Effector memory CD8-positive, alpha-beta T cell (primary cell): ENCODE measurements at regions not wholly inside any gene's neighbourhood (a gene's known extent, or its start where the extent isn't known, plus 50 kb on each side); places are given as distances from the start of the nearest gene placed in this dataset.

ENCODE experiments used
- ATAC-seq: fragments of 150-1000 bp; cut with Tn5 transposase; replicated peaks from 2 replicates; pipeline ENCODE4 v1.10.0; 2021; ENCODE audit warnings: mild to moderate bottlenecking, moderate library complexity
- DNase-seq, 3 experiments: peaks; one replicate each; pipeline ENCODE4 v3.0.0; 2021
- H3K27ac Mint-ChIP-seq, 2 donors: one replicate each; pipeline ENCODE4 v1.8.0; 2022; ENCODE audit warnings: mild to moderate bottlenecking in 2 of 2, mixed read lengths in 2 of 2, moderate library complexity in 2 of 2
- H3K27me3 Mint-ChIP-seq, 2 donors: one replicate each; pipeline ENCODE4 v1.8.0; 2022; ENCODE audit warnings: mixed read lengths in 2 of 2
- H3K36me3 Mint-ChIP-seq: one replicate; pipeline ENCODE4 v1.8.0; 2022; ENCODE audit warnings: mild to moderate bottlenecking, moderate library complexity, mixed read lengths; ENCODE audit not compliant: insufficient read depth
- H3K4me1 Mint-ChIP-seq, 2 donors: one replicate each; pipeline ENCODE4 v1.8.0; 2022; ENCODE audit warnings: low read depth in 2 of 2, mixed read lengths in 2 of 2
- H3K4me3 Mint-ChIP-seq, 2 donors: one replicate each; pipeline ENCODE4 v1.8.0; 2022; ENCODE audit warnings: mild to moderate bottlenecking in 2 of 2, mixed read lengths in 2 of 2, moderate library complexity in 2 of 2
- H3K9me3 Mint-ChIP-seq, 2 donors: one replicate each; pipeline ENCODE4 v1.8.0; 2022; ENCODE audit warnings: mixed read lengths in 2 of 2

DNA sequence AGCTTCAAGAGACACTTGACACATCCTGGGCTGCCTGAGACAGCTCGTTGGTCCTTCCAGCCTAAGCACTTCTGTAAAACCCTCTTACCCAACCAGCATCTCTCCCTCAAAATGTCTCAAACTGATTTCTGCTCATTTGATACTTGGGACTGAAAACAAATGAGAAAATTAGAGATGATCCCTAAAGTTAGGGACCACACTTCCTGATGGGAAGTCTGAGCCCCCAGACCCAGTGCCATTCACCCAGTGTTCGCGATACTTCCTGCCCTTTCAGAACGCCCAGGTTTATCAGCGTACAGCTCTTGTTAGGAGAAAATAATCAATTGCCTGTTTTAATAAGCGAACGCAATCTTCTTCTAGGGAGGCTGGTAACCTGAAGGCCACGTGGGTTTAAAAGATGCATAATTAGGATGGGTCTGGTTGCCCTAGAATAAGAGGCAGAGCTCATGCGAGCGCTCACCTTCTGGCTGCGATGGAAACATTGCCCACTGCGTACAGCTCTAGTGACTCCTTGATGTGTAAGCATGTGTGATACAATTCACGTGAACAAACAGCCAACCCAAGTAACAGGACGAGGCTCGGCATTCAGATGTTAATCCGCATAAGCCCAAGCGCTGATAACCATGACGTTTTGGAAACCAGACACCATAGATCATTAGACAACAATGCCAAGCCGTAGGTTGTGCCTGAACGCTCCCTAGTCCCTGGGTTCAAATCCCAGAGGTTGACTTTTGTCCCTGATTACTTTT lies 213.1 kb downstream of the FOXL1 start:
- DNase-seq (no peak), ATAC-seq (no peak)
- H3K9me3 Mint-ChIP-seq: no peaks in the 10 kb centered on the region
- H3K4me1 Mint-ChIP-seq: no peaks in the 10 kb centered on the region
- H3K36me3 Mint-ChIP-seq: no peaks in the 10 kb centered on the region
- peaks cover 17 to 26% of the 10 kb centered on the region in 2 donors for H3K27me3 Mint-ChIP-seq
- H3K4me3 Mint-ChIP-seq: no peak overlapping the region
- H3K27ac Mint-ChIP-seq: no peak overlapping the region

DNA sequence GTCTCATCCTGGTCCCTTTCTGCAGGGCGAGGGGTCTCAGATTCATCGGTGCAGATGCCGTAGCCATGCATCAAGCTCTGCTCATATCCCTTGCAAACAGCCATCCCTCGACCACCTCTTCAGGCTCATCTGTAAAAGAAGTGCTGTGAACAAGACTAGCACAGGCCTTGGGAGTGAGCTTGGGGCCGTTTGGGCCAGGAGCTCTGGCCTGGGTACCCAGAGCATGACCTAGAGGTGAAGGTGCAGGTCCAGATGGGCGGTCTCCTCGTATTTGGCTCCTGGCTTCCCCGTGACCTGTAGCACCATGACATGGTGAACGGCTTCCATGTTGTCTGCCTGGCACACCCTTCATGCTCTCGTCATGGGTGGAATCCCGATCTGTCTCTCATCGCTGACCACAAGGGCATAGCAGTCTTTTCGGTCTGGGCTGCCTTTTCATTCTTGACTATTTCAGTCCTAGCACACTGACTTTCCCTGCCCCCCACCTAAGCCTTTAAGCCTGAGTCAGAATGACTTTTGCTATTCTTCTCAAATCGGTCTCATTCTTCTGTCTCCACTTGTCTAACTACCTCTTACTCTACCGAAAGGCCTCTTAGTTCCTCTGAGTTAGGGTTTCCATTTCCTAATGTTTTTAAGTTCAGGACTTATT lies 216.0 kb downstream of the FOXL1 start:
- Mint-ChIP-seq H3K27ac (no peak overlapping the region), H3K9me3 (no peaks in the 10 kb centered on the region), H3K4me1 (no peaks in the 10 kb centered on the region), H3K36me3 (no peaks in the 10 kb centered on the region), H3K27me3 (peaks cover 29 to 32% of the 10 kb centered on the region in 2 donors), H3K4me3 (no peak overlapping the region)
- DNase-seq (no peak), ATAC-seq (no peak)

DNA sequence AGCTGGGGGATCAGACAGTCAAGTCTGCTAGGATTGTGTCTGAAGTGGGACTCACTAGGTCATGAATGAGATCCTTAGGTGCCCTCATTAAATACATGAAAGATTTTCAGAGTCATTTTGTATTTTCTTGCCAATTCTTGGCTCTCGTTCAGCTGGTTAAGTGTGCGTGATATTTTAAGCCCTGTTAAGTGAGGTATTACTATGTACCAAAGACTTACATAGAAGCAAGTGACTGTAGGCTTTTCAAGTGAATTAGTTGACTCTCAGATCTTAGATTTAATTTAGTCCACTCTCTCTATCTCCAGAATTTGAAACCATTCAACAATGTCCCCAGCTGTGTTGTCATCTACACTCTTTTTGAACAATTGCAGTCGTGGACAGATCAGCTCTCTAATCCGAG lies 219.4 kb downstream of the FOXL1 start:
- no peaks in the 10 kb centered on the region for H3K4me1 Mint-ChIP-seq
- H3K27ac Mint-ChIP-seq: no peak overlapping the region
- DNase-seq: no peak
- peaks cover 24 to 31% of the 10 kb centered on the region in 2 donors for H3K27me3 Mint-ChIP-seq
- no peak for ATAC-seq
- no peak overlapping the region for H3K4me3 Mint-ChIP-seq
- H3K9me3 Mint-ChIP-seq: no peaks in the 10 kb centered on the region
- no peaks in the 10 kb centered on the region for H3K36me3 Mint-ChIP-seq

DNA sequence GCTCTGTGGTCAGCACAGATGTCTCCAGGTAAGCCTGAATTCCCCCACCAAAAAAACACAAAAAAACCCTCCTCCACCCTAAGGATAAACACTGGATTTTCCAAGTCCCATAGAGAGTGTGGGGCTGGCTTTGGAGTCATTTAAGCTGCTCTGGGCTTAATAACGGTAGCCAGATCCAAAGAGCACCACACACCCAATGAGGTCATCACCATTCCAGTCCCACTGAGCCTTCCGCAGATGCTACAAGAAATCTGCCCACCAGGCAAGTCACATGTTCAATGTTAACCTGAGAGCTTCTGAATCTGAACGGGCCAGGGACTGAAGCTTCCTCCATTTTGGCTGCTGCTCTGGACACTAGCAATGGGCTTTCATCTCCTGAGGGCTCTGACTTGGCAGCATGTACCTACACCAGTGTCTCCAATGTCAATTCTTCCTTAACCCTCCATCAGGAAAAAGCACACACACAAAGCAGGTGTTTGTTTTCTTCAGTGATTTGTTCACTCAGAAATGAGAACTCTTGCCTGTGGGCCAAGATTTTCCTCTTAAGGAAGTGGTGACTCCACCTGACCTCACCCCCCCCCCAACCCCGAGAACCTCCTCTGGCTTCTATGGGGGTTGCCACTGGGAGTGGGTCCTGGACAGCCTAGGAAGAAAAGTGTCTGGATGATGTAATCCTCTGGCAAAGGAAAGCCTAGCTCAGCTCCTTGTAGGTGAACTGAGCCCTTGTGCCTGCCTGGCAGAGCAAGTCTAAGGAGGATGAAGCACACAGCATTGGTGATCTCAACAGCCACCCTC lies 220.1 kb downstream of the FOXL1 start:
- no peaks in the 10 kb centered on the region for H3K36me3 Mint-ChIP-seq
- no peaks in the 10 kb centered on the region for H3K9me3 Mint-ChIP-seq
- H3K27ac Mint-ChIP-seq: no peak overlapping the region
- ATAC-seq: no peak
- peaks cover 24 to 31% of the 10 kb centered on the region in 2 donors for H3K27me3 Mint-ChIP-seq
- H3K4me3 Mint-ChIP-seq: no peak overlapping the region
- no peaks in the 10 kb centered on the region for H3K4me1 Mint-ChIP-seq
- no peak for DNase-seq

DNA sequence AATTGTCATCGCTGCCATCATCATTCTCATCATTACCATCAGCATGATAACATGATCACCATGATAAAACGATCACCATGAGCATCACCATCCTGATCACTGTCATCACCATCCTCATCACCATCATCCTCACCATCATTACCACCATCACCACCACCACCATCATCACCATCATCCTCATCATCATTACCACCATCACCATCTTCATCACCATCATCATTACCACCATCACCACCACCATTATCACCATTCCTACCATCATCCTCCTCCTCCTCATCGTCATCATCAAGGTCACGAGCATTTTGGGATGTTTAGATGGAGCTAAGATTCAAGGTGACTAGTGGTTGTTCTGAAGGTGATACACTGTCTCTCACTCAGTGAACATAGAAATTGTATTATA lies 221.0 kb downstream of the FOXL1 start:
- Mint-ChIP-seq H3K36me3 (no peaks in the 10 kb centered on the region), H3K27me3 (peaks cover 30 to 33% of the 10 kb centered on the region in 2 donors), H3K4me1 (no peaks in the 10 kb centered on the region), H3K9me3 (no peaks in the 10 kb centered on the region), H3K27ac (no peak overlapping the region), H3K4me3 (no peak overlapping the region)
- ATAC-seq (no peak), DNase-seq (no peak)

DNA sequence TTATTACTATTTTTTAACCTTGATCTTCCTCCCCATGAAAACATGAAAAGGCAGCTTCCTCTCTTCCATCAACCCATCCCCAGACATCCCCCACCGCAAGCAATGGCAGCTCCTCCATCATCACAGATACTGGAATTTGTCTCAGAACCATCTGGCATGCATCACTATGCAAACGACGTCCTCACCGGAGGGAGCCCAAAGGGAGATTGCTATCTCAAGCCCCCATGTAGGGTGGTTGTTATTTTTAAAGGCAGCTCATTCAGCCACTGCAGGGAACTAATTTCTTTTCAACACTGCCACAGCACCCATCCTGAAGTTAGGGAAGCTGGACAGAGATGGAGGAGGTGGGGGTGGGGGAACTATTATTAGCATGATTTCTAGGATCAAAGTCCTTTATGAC lies 222.5 kb downstream of the FOXL1 start:
- Mint-ChIP-seq H3K4me3 (no peak overlapping the region), H3K9me3 (no peaks in the 10 kb centered on the region), H3K4me1 (no peaks in the 10 kb centered on the region), H3K36me3 (no peaks in the 10 kb centered on the region), H3K27me3 (peaks cover 34 to 37% of the 10 kb centered on the region in 2 donors), H3K27ac (no peak overlapping the region)
- no peak for ATAC-seq
- DNase-seq: no peak

DNA sequence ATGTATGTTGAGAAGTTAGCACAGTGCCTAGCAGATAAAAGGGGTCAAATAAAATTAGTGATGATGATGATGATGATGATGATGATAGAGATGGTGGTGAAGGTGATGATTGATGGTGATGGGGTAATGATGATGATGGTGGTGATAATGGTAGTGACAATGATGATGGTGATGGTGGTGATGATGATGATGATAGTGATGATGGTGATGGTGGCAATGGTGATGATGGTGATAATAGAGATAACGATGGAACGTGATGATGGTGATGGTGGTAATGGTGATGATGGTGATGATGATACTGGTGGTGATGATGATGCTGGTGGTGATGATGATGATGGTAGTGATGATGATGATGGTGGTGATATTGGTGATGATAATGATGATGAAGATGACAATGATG lies 223.7 kb downstream of the FOXL1 start:
- Mint-ChIP-seq H3K27ac (no peak overlapping the region), H3K9me3 (no peaks in the 10 kb centered on the region), H3K4me3 (no peak overlapping the region), H3K27me3 (peaks cover 42 to 43% of the 10 kb centered on the region in 2 donors), H3K4me1 (no peaks in the 10 kb centered on the region), H3K36me3 (no peaks in the 10 kb centered on the region)
- ATAC-seq (no peak), DNase-seq (no peak)

DNA sequence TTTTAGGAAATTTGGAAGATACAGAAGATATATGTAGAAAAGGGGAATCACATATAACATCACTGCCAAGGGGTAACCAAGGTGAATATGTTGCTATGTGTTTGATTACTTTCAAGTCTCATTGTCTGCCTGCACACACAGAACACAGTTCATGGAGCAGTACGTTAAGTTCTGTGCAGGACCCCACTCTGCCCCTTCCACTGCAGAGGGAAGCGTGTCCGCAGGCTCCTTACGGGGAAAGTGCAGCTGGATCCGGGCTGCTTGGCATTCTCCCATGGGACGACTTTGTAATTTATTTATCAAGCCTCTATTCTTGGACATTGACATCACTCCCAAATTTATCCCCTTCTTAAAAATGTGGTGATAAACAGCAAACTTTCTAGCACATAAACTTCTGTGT lies 226.8 kb downstream of the FOXL1 start:
- H3K27me3 Mint-ChIP-seq: peaks cover 21 to 25% of the 10 kb centered on the region in 2 donors
- ATAC-seq (no peak), DNase-seq (no peak)
- H3K4me3 Mint-ChIP-seq: no peak overlapping the region
- H3K9me3 Mint-ChIP-seq: no peaks in the 10 kb centered on the region
- no peak overlapping the region for H3K27ac Mint-ChIP-seq
- H3K4me1 Mint-ChIP-seq: no peaks in the 10 kb centered on the region
- peaks cover 2% of the 10 kb centered on the region for H3K36me3 Mint-ChIP-seq

DNA sequence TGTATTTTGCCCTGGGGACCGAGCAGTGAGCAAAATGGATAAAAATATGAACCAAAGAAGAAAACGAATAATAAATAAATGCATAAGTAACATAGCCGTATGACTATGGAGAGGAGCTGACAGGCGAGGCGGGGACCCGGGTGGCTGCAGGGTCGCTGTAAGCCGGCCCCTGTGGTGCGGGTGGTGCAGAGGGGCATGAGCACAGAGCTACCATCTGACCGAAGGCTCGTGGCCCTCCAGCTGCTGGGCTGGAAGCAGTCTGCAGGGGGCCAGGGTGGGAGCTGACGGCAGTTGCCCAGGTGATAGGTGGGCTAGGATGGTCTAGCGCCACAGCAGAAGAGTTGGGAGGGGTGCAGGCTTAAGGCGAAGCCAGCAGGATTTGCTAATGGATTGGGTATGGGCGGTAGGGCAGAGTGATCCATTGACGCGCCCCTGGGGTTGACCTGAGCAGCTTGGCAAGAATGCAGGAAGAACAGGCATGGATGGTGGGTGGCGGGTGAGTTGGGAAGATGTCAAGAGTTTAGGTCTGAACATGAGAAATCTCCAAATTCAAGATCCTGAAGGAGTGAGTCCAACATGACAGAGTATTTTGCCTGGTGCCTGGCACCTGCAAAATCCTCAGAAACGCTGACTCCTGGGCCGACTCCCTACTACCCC lies 228.0 kb downstream of the FOXL1 start:
- H3K36me3 Mint-ChIP-seq: peaks cover 2% of the 10 kb centered on the region
- no peak overlapping the region for H3K4me3 Mint-ChIP-seq
- DNase-seq: no peak
- H3K9me3 Mint-ChIP-seq: no peaks in the 10 kb centered on the region
- no peak for ATAC-seq
- no peaks in the 10 kb centered on the region for H3K4me1 Mint-ChIP-seq
- peaks cover 20 to 21% of the 10 kb centered on the region in 2 donors for H3K27me3 Mint-ChIP-seq
- H3K27ac Mint-ChIP-seq: no peak overlapping the region

DNA sequence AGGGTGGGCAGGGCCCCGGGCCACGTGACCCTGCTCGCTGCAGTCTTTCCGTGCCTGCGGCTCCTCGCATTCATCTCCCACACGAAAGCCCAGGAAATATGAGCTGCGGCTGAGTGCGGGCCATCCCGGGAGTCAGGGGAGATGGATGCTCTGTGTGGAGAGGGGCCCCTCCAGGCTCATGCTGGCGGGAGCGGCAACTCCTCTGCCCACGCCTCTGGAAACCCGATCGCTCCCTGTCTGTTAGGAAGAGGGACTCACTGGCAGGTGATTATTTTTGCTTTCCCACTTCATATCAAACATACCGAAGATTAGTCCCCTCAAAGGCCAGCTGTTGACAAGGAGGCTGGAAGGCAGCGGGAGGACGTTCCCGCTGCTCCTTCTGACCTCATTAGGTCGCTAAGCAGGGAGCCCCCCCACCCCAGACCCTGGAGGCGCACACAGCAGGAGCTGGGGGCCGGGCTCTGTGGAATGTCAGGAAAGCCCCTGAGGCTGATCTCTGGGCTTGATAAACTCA lies 228.5 kb downstream of the FOXL1 start:
- ATAC-seq: no peak
- Mint-ChIP-seq H3K36me3 (peaks cover 2% of the 10 kb centered on the region), H3K27ac (no peak overlapping the region), H3K4me1 (no peaks in the 10 kb centered on the region), H3K9me3 (no peaks in the 10 kb centered on the region), H3K27me3 (peaks cover 20 to 21% of the 10 kb centered on the region in 2 donors), H3K4me3 (no peak overlapping the region)
- no peak for DNase-seq

DNA sequence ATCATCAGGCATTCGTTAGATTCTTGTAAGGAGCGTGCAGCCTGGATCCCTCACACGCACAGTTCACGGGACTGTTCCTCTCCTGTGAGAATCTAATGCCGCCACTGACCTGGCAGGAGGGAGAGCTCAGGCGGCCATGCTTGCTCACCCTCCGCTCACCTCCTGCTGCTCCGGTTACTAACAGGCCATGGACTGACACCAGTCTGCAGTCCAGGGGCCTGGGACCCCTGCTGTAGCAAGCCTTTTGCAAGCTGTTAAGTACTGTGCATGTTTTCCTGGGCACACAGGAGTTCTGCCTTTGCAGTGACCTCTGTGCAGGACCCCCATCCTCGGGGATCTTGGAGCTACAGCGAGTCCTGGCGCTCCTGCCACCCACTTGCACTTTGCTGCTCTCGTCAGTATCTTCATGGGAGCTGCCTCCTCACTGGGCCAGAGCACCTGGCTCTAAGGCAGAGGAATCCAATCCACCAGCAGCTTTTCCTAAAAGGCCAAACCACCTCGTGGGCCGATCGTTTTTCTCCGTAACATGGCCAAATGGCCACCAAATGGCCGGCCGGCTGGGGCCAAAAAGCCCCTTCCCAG lies 230.6 kb downstream of the FOXL1 start:
- no peak for DNase-seq
- Mint-ChIP-seq H3K4me3 (no peak overlapping the region), H3K4me1 (no peaks in the 10 kb centered on the region), H3K27me3 (peaks cover 17 to 19% of the 10 kb centered on the region in 2 donors), H3K36me3 (peaks cover 2% of the 10 kb centered on the region), H3K9me3 (no peaks in the 10 kb centered on the region), H3K27ac (no peak overlapping the region)
- no peak for ATAC-seq

DNA sequence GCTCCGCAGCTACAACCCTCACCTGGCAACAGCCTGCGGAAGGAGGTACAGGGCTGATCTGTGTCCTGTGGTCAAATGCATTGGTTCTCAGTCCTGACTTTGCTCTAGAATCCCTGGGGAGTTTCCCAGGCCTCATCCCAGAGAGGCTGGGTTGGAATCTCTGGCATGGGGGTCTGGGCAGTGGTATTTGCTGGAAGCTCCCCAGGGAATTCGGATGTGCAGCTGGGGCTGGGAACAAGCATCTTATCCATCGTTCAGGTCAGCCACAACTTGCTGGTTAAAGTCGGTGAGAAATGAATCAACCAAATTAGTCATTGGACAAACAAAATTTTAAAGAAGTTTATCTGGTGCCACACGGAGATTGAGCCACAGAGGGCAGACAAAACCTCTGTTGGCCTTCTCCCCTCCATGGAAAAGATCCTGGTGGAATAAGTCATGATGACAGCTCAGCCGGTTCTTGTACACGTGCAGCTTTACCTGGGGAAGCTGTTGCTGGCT lies 231.2 kb downstream of the FOXL1 start:
- no peak for DNase-seq
- no peak for ATAC-seq

DNA sequence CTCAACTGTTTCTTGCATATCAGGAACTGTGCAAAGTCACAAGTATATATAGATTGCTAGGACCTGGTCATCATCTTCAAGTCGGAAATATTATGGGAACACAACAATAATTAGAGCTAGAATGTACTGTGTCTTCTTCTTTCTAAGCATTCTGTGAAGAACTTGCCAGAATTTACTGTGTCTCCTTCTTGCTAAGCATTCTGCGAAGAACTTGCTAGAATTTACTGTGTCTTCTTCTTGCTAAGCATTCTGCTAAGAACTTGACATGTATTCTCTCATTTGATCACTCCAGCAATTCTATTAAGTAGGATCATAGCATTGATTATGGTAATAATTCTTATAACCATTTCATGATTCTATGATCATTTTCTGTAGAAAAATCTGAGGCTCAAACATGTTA lies 231.7 kb downstream of the FOXL1 start:
- Mint-ChIP-seq H3K27me3 (peaks cover 9 to 11% of the 10 kb centered on the region in 2 donors), H3K4me3 (no peak overlapping the region), H3K27ac (no peak overlapping the region), H3K9me3 (no peaks in the 10 kb centered on the region), H3K36me3 (peaks cover 2% of the 10 kb centered on the region), H3K4me1 (no peaks in the 10 kb centered on the region)
- DNase-seq (no peak), ATAC-seq (no peak)

More for the DNA sequence above, 231.2 kb downstream of the FOXL1 start:
- Mint-ChIP-seq H3K4me3 (no peak overlapping the region), H3K27me3 (peaks cover 12 to 14% of the 10 kb centered on the region in 2 donors), H3K9me3 (no peaks in the 10 kb centered on the region), H3K36me3 (peaks cover 2% of the 10 kb centered on the region), H3K27ac (no peak overlapping the region), H3K4me1 (no peaks in the 10 kb centered on the region)
